GM12873 (cell line): ENCODE measurements at regions not wholly inside any gene's neighbourhood (a gene's known extent, or its start where the extent isn't known, plus 50 kb on each side); places are given as distances from the start of the nearest gene placed in this dataset.

Source experiments
- CTCF ChIP-seq: IDR thresholded peaks from 2 replicates; pipeline ENCODE4 v1.5.1; 2012; ENCODE audit warnings: low read depth, mild to moderate bottlenecking, moderate library complexity, low read length, control low read depth; ENCODE audit not compliant: insufficient read depth; ENCODE audit errors: missing control alignments

DNA sequence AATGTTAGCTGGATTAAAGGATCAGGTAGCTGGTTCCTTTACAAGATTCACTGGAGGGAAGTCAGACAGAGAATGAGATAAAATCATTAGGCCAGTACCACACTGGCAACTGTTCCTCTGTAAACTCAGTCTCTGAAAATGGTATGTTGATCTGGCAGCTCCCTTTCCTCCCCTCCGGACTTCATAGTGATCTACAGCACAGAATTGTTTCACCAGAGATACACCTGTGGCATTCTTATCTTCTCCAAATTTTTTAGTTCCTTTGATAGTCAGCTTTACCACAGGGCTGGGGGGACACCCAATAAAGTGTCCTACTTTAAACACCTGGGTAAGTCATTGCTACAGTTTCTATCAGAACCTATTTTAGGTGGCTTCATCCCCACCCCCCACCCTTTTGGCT is 304.3 kb upstream of the KCNH8 start:
- no peak for TF ChIP-seq CTCF

GRCh38 chr3:18843188-18843587 is 305.1 kb upstream of the KCNH8 start:
- TF ChIP-seq CTCF: no peak

DNA sequence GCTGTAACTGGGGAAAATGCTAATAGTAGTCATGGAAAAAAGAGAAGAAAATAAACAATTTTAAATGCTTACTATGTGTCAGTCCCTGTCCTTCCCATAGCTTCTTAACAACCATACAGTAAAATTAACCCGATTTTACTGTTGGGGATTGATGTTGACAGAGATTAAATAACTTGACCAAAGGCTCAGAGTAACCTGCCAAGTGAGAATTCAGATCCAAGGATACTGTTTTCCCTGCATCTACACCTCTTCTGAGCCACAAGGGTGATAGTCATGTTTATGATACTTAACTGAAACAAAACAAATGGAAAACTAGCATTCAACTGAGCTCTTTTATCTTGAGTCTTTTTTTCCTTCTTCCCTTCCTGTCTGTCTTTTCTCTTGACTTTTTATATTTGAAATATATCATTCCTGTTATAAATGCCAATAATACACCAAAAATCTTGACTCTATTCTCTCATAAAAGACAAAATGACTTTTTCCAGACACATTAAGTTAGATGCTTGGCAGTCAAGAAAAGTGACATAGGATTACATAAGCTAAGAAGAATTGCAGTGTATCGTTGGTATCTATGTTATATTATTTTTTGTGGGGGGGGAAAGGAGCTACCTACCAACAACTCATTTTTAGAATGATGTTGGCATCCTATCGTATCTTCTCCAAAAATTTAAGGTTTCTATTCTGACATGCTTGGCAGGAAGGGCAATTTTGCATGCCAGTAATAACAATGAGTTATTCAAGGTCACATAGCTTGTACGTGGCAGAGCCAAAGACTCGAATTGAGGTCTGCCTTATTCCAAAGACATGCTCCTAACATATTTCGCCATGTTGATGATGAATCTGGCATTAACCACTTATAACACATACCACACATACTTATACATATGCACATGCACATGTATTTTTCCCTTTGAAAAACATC is 306.6 kb upstream of the KCNH8 start:
- no peak for TF ChIP-seq CTCF

GRCh38 chr3:18840535-18841137 is 307.7 kb upstream of the KCNH8 start:
- TF ChIP-seq CTCF: no peak

- no peak for TF ChIP-seq CTCF
These were observed 309.6 kb upstream of the KCNH8 start for GRCh38 chr3:18838758-18839157.

DNA sequence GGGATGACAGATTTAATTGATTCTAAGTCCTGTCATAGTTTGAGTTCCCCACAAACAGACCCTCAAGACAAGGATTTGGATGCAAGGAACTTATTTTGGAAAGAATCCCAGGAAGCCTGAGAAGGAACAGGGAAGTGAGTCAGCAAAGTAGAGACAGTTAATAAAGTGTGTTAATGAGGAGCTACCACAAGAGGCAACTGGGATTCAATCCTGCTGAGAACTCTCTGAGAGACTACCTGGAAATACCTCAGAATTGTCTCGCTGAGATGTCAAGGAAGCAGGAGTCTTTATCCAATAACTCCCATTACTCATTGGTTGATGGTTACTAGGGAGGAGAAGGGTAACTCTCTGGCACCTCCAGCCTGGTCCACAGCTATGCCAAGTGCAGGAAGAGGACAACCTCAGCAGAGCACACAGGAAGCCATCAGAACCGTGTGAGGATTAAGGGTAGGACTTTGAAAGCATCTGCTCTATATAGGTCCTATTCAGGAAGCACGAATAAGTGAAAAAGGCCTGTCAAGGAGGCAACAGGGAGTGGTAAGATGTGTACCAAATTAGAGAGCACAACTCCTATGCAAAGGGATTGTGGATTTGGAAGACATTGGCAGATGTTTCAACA is 311.1 kb upstream of the KCNH8 start:
- TF ChIP-seq CTCF: no peak

GRCh38 chr3:18835021-18835420 is 313.3 kb upstream of the KCNH8 start:
- TF ChIP-seq CTCF: no peak
